Lower lobe of right lung (tissue), 2 donors: ENCODE measurements at regions not wholly inside any gene's neighbourhood (a gene's known extent, or its start where the extent isn't known, plus 50 kb on each side); places are given as distances from the start of the nearest gene placed in this dataset.

Experiments
- ATAC-seq, 2 donors: fragments of 200-7000 bp; cut with Tn5 transposase; one replicate each; pipeline ENCODE4 v1.9.1; 2020 to 2022; ENCODE audit warnings: mild to moderate bottlenecking in 2 of 2, moderate library complexity in 2 of 2
- DNase-seq: peaks from one replicate; pipeline ENCODE4 v3.0.0-alpha.2; 2020
- H3K27ac ChIP-seq: fragments of 200-600 bp; one replicate; pipeline ENCODE4 v1.8.0; 2022
- H3K27me3 ChIP-seq: fragments of 200-600 bp; one replicate; pipeline ENCODE4 v1.8.0; 2022; ENCODE audit warnings: low read depth
- H3K36me3 ChIP-seq: fragments of 200-600 bp; one replicate; pipeline ENCODE4 v1.8.0; 2022; ENCODE audit warnings: mild to moderate bottlenecking
- H3K4me1 ChIP-seq: fragments of 200-600 bp; one replicate; pipeline ENCODE4 v1.8.0; 2022
- H3K4me3 ChIP-seq: fragments of 200-600 bp; one replicate; pipeline ENCODE4 v1.8.0; 2022; ENCODE audit warnings: mild to moderate bottlenecking
- H3K9me3 ChIP-seq: fragments of 200-600 bp; one replicate; pipeline ENCODE4 v1.8.0; 2022
- CTCF ChIP-seq: fragments of 200-600 bp; IDR thresholded peaks from one replicate; pipeline ENCODE4 v1.8.0; 2022; ENCODE audit warnings: antibody characterized with exemption, mild to moderate bottlenecking
- intact Hi-C: fragments of 100-400 bp; cut with DNase I; formaldehyde crosslinking; loops from one replicate; pipeline ENCODE4 v1.11.0; 2022
- donor health status: DM: no; HTN: yes; CAD: no; lungs with severe emphysema.

GRCh38 chr11:111115890-111116289 is 129.6 kb upstream of the POU2AF2 start:
- no peak for ATAC-seq
- Histone ChIP-seq H3K36me3 (no peaks in the 10 kb centered on the region), H3K27me3 (no peaks in the 10 kb centered on the region), H3K9me3 (no peaks in the 10 kb centered on the region), H3K4me3 (no peak overlapping the region), H3K4me1 (no peaks in the 10 kb centered on the region), H3K27ac (no peak overlapping the region)
- no peak for TF ChIP-seq CTCF
- intact Hi-C loops = no loop called here
- DNase-seq = no peak

- no peaks in the 10 kb centered on the region for H3K36me3 ChIP-seq
- TF ChIP-seq CTCF = no peak
- H3K27me3 ChIP-seq = no peaks in the 10 kb centered on the region
- no peak for ATAC-seq
- no peaks in the 10 kb centered on the region for H3K9me3 ChIP-seq
- intact Hi-C loops = no loop called here
- no peak overlapping the region for H3K4me3 ChIP-seq
- no peak overlapping the region for H3K27ac ChIP-seq
- no peaks in the 10 kb centered on the region for H3K4me1 ChIP-seq
- DNase-seq = no peak
Observed at GRCh38 chr11:111114091-111114490, 131.4 kb upstream of the POU2AF2 start.

GRCh38 chr11:111112614-111113013 is 132.9 kb upstream of the POU2AF2 start:
- Histone ChIP-seq H3K4me3 (no peak overlapping the region), H3K27ac (no peak overlapping the region), H3K9me3 (no peaks in the 10 kb centered on the region), H3K4me1 (no peaks in the 10 kb centered on the region), H3K27me3 (no peaks in the 10 kb centered on the region), H3K36me3 (no peaks in the 10 kb centered on the region)
- no peak for DNase-seq
- no peak for TF ChIP-seq CTCF
- ATAC-seq = no peak
- intact Hi-C loops = no loop called here

GRCh38 chr11:111107501-111107900 is 138.0 kb upstream of the POU2AF2 start:
- no peak for TF ChIP-seq CTCF
- intact Hi-C loops = no loop called here
- Histone ChIP-seq H3K36me3 (no peaks in the 10 kb centered on the region), H3K4me1 (no peaks in the 10 kb centered on the region), H3K27me3 (no peaks in the 10 kb centered on the region), H3K27ac (no peak overlapping the region), H3K9me3 (no peaks in the 10 kb centered on the region), H3K4me3 (no peak overlapping the region)
- ATAC-seq (no peak), DNase-seq (no peak)

GRCh38 chr11:111106641-111107040 is 138.9 kb upstream of the POU2AF2 start:
- no peak for TF ChIP-seq CTCF
- Histone ChIP-seq H3K36me3 (no peaks in the 10 kb centered on the region), H3K4me3 (no peak overlapping the region), H3K4me1 (no peaks in the 10 kb centered on the region), H3K27ac (no peak overlapping the region), H3K9me3 (no peaks in the 10 kb centered on the region), H3K27me3 (no peaks in the 10 kb centered on the region)
- no peak for ATAC-seq
- intact Hi-C loops = no loop called here
- DNase-seq = no peak

- no peaks in the 10 kb centered on the region for H3K36me3 ChIP-seq
Observed at GRCh38 chr11:111105566-111105965, 140.0 kb upstream of the POU2AF2 start.

More at GRCh38 chr11:111105566-111105965, 140.0 kb upstream of the POU2AF2 start:
- ATAC-seq (no peak), DNase-seq (no peak)
- no peak for TF ChIP-seq CTCF
- H3K4me1 ChIP-seq = no peaks in the 10 kb centered on the region
- no peak overlapping the region for H3K27ac ChIP-seq
- intact Hi-C loops = no loop called here
- H3K27me3 ChIP-seq = no peaks in the 10 kb centered on the region
- H3K9me3 ChIP-seq = no peaks in the 10 kb centered on the region
- H3K4me3 ChIP-seq = no peak overlapping the region
